ENCODE measurements at regions not wholly inside any gene's neighbourhood (a gene's known extent, or its start where the extent isn't known, plus 50 kb on each side); places are given as distances from the start of the nearest gene placed in this dataset.

DNA sequence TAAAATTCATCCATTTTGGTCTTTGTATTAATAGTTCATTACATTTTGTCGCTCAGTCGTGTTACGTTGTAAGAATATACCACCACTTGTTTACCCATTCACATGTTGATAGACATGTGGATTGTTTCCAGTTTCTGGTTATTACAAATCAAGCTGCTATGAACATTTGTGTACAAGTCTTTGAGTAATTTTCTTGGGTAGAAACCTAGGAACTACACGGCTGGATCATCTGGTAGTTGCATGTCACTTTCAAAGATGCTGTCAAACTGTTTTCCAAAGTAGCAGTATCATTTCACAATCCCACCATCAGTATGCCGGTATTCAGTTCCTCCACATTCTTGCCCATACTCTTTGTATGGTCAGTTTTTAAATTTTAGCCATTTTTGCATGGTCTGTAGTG lies 98.0 kb downstream of the GASK1B start:
- in situ Hi-C loops (cut with MboI; ENCODE audit: low pct_unique_long_range_greater_than_20kb, low sequenced_read_pairs, unreplicated experiment) = no loop called here
- DNase-seq (ENCODE audit: low spot score) = no peak
- TF ChIP-seq, protein P1, sequence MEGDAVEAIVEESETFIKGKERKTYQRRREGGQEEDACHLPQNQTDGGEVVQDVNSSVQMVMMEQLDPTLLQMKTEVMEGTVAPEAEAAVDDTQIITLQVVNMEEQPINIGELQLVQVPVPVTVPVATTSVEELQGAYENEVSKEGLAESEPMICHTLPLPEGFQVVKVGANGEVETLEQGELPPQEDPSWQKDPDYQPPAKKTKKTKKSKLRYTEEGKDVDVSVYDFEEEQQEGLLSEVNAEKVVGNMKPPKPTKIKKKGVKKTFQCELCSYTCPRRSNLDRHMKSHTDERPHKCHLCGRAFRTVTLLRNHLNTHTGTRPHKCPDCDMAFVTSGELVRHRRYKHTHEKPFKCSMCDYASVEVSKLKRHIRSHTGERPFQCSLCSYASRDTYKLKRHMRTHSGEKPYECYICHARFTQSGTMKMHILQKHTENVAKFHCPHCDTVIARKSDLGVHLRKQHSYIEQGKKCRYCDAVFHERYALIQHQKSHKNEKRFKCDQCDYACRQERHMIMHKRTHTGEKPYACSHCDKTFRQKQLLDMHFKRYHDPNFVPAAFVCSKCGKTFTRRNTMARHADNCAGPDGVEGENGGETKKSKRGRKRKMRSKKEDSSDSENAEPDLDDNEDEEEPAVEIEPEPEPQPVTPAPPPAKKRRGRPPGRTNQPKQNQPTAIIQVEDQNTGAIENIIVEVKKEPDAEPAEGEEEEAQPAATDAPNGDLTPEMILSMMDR (IDR thresholded peaks at IDR 0.05; ENCODE audit: extremely low read depth, insufficient read depth, missing control alignments) = no peak

DNA sequence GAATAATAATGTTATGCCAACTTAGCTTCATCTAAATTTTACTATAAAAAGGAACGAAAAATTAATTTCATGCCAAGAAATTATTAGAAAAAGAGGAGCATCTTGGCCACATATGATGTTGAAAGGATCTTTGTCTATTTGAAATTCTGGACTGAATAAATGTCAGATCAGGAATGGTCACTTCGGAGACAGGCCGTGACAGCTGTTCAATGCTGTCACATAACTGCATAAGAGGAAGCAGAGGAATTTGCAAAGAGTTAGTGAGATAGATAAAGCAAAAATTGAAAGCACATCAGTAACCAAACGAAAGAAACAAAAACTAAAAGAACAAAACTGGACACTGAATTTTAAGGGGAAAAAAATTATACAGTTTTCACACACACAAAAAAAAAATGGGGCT lies 100.9 kb downstream of the GASK1B start:
- TF ChIP-seq, protein P1 (IDR thresholded peaks at IDR 0.05; ENCODE audit: extremely low read depth, insufficient read depth, missing control alignments) = no peak
- in situ Hi-C loops (cut with MboI; ENCODE audit: low pct_unique_long_range_greater_than_20kb, low sequenced_read_pairs, unreplicated experiment) = no loop called here
- DNase-seq (ENCODE audit: low spot score) = no peak

DNA sequence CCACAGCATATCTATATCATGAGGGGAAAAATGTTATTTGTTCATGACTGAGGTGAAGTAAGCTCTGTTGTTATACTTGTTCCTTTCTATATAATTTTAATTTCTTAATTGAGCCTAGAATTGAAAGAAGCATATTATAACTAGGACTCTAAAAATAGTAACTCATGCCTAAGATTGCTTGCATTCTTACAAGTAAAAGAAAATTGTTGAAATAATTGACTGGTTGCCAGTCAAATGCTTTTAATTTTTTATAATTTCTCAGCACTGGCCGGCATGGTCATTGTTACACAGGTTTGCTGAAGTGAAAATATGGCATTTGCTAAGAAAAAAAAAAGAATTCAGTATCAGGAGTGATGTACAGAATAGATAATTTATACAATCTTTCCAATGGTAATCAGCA lies 104.8 kb downstream of the GASK1B start:
- TF ChIP-seq, protein P1 (IDR thresholded peaks at IDR 0.05; ENCODE audit: extremely low read depth, insufficient read depth, missing control alignments) = no peak
- DNase-seq (ENCODE audit: low spot score) = no peak
- in situ Hi-C loops (cut with MboI; ENCODE audit: low pct_unique_long_range_greater_than_20kb, low sequenced_read_pairs, unreplicated experiment) = no loop called here

DNA sequence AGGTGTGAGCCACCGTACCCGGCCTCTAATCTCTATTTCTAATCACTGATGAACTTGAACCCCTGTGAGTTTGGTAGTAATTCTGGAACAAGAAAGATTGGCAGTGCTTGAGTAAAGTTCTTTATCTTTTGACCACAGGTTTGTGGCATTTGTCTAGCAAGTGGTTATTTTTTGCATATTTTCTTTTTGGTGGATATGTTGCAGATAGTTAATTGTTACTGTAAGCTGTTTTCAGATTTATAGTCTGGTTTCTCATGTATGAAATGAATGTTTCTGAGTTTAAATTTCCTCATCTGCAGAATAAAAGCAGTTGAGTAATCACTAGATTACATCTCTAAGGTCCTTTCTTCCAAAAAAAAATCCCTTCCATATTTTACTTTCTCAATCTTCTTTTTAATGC lies 105.2 kb downstream of the GASK1B start:
- TF ChIP-seq, protein P1 (IDR thresholded peaks at IDR 0.05; ENCODE audit: extremely low read depth, insufficient read depth, missing control alignments) = no peak
- in situ Hi-C loops (cut with MboI; ENCODE audit: low pct_unique_long_range_greater_than_20kb, low sequenced_read_pairs, unreplicated experiment) = no loop called here
- no peak for DNase-seq (ENCODE audit: low spot score)

DNA sequence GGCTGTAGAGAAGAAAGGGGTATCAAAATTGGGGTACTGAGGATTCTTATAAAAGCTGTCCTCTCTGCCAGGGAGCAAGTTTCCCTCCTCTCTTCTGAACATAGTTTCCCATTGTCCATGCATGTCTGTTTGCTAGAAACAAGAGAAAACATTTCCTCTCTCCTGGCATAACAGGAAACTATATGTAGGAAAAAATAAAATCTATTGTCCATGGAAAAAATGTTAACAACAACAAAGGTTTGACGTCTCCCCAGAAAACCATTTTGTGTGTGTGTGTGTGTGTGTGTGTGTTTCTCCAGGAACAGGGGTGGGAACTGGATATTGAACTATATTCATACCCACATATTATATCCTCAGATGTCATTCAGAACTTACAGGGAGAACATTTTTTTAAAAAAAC lies 107.2 kb downstream of the GASK1B start:
- TF ChIP-seq, protein P1 (IDR thresholded peaks at IDR 0.05; ENCODE audit: extremely low read depth, insufficient read depth, missing control alignments) = no peak
- in situ Hi-C loops (cut with MboI; ENCODE audit: low pct_unique_long_range_greater_than_20kb, low sequenced_read_pairs, unreplicated experiment) = no loop called here
- DNase-seq (ENCODE audit: low spot score) = no peak

DNA sequence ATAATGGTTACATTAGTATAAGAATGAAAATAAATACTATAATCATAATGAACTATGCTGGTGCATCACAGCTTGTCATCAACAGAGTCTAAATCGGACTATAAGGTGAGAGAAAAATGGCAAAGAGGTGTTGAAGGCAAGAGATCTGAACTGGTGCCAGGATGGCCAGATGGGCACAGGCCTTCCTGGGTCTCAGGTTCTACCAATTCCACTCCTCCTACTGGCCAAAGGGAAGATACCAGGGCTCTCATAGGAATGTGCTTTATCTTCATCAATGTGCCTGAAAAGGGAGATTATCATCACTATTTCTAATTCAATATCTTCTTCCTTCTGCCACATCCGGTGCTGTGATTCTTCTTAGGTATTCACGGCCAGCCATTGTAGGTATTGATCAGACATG lies 107.6 kb downstream of the GASK1B start:
- TF ChIP-seq, protein P1 (IDR thresholded peaks at IDR 0.05; ENCODE audit: extremely low read depth, insufficient read depth, missing control alignments) = no peak
- in situ Hi-C loops (cut with MboI; ENCODE audit: low pct_unique_long_range_greater_than_20kb, low sequenced_read_pairs, unreplicated experiment) = no loop called here
- DNase-seq (ENCODE audit: low spot score) = no peak

DNA sequence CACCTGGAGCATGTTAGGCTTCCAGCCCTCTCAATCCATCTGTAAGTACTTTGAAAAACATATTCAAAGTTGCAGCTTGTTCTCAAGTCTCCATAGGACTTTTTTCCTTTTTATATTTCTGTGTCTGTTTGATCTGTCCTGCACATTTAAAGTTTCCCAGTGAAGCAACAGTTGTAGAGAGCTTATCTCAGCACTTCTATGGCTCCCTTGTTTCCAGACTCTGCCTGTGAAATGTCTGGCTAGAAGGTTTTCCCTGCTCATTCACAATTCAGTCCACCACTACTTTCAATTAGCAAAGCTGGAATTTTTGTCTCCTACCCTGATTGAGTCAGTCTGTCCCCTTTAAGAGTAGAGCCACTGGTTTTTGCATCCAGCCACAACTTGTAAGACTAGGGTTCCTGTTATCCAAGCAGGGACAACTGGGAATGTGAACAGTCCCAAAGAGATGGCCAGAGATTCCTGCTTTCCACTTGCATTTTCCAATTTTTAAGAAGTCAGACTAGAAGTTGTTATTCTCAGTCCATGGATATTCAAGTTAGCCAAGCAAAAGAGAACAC lies 116.1 kb downstream of the GASK1B start:
- in situ Hi-C loops (cut with MboI; ENCODE audit: low pct_unique_long_range_greater_than_20kb, low sequenced_read_pairs, unreplicated experiment) = no loop called here
- TF ChIP-seq, protein P1 (IDR thresholded peaks at IDR 0.05; ENCODE audit: extremely low read depth, insufficient read depth, missing control alignments) = no peak
- DNase-seq (ENCODE audit: low spot score) = no peak

All from GM13977 (cell line).